GM12875 (cell line): ENCODE measurements at regions not wholly inside any gene's neighbourhood (a gene's known extent, or its start where the extent isn't known, plus 50 kb on each side); places are given as distances from the start of the nearest gene placed in this dataset.

Source experiments
- H3K4me3 ChIP-seq: one replicate; pipeline ENCODE4 v1.5.1; 2011; ENCODE audit warnings: low read depth, low read length, control low read depth
- TF ChIP-seq, protein P1 (sequence below): IDR thresholded peaks from 2 replicates; pipeline ENCODE4 v1.5.1; 2011; ENCODE audit warnings: low read depth, mild to moderate bottlenecking, control low read depth, inconsistent platforms, low read length, moderate library complexity, borderline replicate concordance; ENCODE audit not compliant: insufficient read depth

DNA sequence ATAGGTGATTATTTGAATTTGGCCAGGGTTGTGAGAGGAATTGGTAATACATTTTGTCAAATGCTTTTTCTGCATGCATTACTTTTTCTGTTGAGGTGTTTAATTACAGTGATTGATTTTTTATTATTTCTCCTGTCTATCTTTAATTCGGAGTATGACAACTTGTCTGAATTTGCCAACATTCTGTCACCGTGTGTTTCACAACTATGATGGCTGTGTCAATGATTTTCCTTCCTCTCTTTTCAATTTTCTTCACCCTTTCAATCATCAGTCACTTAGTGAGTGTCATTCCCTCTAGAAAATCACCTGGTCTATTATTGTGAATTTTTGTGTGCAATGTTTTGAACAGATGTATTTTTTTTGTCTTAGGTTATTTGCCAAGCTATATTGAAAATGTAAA is 1221.4 kb upstream of the CDH18 start:
- TF ChIP-seq, protein P1, sequence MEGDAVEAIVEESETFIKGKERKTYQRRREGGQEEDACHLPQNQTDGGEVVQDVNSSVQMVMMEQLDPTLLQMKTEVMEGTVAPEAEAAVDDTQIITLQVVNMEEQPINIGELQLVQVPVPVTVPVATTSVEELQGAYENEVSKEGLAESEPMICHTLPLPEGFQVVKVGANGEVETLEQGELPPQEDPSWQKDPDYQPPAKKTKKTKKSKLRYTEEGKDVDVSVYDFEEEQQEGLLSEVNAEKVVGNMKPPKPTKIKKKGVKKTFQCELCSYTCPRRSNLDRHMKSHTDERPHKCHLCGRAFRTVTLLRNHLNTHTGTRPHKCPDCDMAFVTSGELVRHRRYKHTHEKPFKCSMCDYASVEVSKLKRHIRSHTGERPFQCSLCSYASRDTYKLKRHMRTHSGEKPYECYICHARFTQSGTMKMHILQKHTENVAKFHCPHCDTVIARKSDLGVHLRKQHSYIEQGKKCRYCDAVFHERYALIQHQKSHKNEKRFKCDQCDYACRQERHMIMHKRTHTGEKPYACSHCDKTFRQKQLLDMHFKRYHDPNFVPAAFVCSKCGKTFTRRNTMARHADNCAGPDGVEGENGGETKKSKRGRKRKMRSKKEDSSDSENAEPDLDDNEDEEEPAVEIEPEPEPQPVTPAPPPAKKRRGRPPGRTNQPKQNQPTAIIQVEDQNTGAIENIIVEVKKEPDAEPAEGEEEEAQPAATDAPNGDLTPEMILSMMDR, result no peak
- no peak overlapping the region for H3K4me3 ChIP-seq

DNA sequence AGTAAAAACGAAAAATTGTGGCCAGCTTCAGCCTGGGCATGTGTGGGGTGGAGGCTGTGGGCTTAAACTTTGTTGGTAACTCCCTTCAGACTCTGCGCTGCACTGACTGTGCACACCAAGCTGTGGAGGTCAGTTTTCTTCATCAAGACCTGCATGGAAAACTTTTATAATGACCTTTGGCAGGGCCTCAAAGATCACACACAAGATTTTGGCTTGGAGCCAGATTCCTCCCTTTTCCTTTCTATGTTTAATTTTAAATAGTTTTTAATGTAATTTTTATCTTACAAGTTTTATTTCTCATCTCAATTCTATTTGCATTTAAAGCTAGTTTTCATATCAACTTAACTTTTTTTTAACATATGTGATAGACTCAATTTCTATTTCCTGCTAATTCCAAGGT is 1211.1 kb upstream of the CDH18 start:
- TF ChIP-seq, protein P1, result no peak
- no peak overlapping the region for H3K4me3 ChIP-seq

DNA sequence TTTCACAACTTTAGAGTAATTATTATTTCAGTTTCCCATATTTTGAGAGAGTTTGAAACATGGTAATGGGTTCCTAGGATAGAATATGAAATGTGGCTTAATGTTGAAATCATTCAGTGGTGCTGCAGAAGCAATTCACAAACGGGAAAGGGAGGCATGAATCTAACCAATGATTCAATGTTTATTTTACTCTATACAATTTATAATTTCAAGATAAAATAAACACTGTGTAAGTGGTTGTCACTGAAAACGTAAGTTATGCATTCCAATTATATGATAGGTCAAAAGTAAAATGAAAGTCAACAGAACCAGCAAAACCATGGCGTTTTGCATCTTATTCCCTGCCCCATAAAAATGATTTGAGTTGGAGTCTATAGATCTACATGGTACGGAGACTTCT is 1207.1 kb upstream of the CDH18 start:
- TF ChIP-seq, protein P1, result no peak

DNA sequence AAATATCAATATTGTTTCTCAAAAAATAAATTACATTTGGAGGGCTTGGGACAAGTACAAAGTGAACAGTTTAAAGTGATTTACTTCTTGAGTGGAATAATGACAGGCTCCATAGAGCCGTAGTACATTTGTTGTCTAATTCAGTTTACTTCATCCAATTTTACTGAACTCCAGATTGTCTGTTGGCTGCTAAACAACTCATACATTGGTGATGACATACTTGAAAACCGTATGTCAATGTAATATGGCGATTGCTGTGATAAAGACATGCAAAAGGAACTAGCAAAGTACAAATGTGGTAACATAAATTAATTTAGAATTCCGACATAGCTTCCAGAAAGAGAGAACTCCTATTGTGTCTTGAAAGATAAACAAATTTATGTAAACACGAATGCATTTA is 1197.5 kb upstream of the CDH18 start:
- TF ChIP-seq, protein P1, result no peak
- H3K4me3 ChIP-seq, result no peak overlapping the region

More for the DNA sequence above, 1207.1 kb upstream of the CDH18 start:
- no peak overlapping the region for H3K4me3 ChIP-seq

DNA sequence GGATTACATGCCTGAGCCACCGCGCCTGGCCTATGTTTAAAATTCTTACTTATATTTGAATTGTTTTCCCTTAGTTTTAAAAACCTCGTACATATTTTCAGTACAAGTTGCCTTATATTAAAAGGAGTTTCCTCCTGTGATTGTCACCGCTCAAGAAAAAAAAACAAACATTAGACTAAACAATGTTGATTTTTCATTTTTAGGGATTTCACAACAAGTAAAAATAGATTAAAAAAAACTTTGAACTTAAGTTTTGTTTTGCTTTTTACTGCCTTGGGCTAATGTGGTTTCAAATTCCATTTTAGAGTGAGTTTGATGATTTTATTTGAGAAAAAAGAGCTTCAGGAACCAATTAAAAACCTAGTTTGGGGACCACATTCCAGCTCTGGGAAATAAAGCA is 1196.6 kb upstream of the CDH18 start:
- no peak overlapping the region for H3K4me3 ChIP-seq
- TF ChIP-seq, protein P1, result no peak

DNA sequence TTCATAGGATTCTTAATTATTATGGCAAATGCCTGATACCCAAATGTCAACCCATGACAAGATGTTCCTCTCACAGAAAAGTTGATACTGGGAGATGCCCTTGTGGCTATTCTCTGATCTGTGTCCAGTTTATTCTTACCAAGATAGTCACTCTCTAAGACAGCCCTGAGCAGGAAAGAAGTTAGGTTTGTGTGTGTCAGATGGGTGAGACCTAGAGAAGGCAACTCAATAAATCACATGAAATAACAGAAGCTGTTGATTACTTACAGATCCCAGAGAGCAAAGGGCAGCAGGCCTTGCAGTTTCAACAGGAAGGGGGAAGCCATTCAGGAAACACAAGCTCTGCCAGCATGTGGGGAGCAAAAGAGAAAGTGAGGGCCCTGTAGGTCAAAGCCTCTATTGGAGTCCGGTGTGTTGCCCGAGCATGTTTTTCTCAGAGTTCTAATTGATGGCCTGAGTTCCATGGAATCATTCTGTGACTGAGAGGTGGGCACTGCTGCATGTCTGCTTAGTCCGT is 1193.7 kb upstream of the CDH18 start:
- H3K4me3 ChIP-seq, result no peak overlapping the region
- TF ChIP-seq, protein P1, result no peak

DNA sequence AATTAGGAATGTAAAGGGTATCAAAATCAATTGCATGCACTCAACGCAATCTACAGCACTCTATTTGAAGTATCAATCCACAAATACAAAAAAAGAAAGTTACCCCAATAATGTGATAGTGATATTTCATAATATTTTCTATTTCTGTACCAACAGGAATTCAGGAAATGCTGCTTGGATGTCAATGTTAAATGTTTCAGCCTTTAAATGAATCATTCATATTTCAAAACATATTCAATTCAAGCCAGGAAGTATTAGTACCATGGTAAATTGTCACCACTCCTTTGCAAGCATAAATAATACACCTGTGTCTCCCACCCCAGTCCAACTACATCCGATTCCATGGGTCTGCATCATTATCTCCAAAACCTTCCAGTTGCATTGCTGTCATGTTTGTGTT is 1185.5 kb upstream of the CDH18 start:
- TF ChIP-seq, protein P1, result no peak
- no peak overlapping the region for H3K4me3 ChIP-seq
